Activated T-helper 2 cell treated with anti-CD3 and anti-CD28 coated beads, Interferon-gamma antibody, Interleukin-2, Interleukin-4, amounts not matched to agents 10 μg/mL and 5 μg/mL and 100 μg/mL, durations not matched to agents 14 hours and 24 hours and 36 hours (primary cell): ENCODE measurements at regions not wholly inside any gene's neighbourhood (a gene's known extent, or its start where the extent isn't known, plus 50 kb on each side); places are given as distances from the start of the nearest gene placed in this dataset.

Source experiments
- DNase-seq: peaks from one replicate; pipeline ENCODE4 v3.0.0; 2021; ENCODE audit warnings: low spot score
- H3K27ac Mint-ChIP-seq: one replicate; pipeline ENCODE4 v1.8.0; 2021; ENCODE audit warnings: mixed read lengths
- H3K27me3 Mint-ChIP-seq: one replicate; pipeline ENCODE4 v1.8.0; 2021; ENCODE audit warnings: low read depth, mixed read lengths
- H3K36me3 Mint-ChIP-seq: one replicate; pipeline ENCODE4 v1.8.0; 2021; ENCODE audit warnings: low read depth, mixed read lengths
- H3K4me1 Mint-ChIP-seq: one replicate; pipeline ENCODE4 v1.8.0; 2021; ENCODE audit warnings: low read depth, mixed read lengths
- H3K4me3 Mint-ChIP-seq: one replicate; pipeline ENCODE4 v1.8.0; 2021; ENCODE audit warnings: low read depth, mild to moderate bottlenecking, moderate library complexity, mixed read lengths
- H3K9me3 Mint-ChIP-seq: one replicate; pipeline ENCODE4 v1.8.0; 2021; ENCODE audit warnings: mixed read lengths
- intact Hi-C: fragments of 100-400 bp; cut with micrococcal nuclease; formaldehyde crosslinking; loops from one replicate; pipeline ENCODE4 v1.15.1; 2023

- no peaks in the 10 kb centered on the region for H3K36me3 Mint-ChIP-seq
- peak; percentile 50 for DNase-seq
- H3K4me1 Mint-ChIP-seq = peaks cover 53% of the 10 kb centered on the region
- H3K4me3 Mint-ChIP-seq = peak overlapping the region; percentile 81
- H3K9me3 Mint-ChIP-seq = no peaks in the 10 kb centered on the region
- peak overlapping the region; percentile 86 for H3K27ac Mint-ChIP-seq
- no peaks in the 10 kb centered on the region for H3K27me3 Mint-ChIP-seq
- intact Hi-C loops = no loop called here
Measured at GRCh38 chr6:26304797-26305640, 60.0 kb upstream of the BTN3A2 start.

DNA sequence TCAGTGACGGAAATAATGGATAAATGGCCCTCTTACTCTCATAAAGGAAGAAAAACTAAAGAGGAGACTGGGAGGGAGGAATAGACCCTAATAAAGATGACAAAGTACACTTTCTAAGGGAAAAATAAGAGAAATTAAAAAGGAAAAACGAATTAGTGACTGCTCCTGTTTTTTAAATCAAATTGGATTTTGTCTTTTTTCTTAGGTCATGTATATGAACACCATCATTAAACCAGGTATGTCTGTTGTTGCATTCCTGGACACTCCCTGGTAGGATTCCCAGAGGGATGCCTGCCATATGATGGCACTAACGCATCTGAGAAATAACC is 59.4 kb upstream of the BTN3A2 start:
- Mint-ChIP-seq H3K9me3 (no peaks in the 10 kb centered on the region), H3K4me3 (peak overlapping the region; percentile 81), H3K4me1 (peaks cover 57% of the 10 kb centered on the region), H3K27ac (peak overlapping the region; percentile 86), H3K36me3 (no peaks in the 10 kb centered on the region), H3K27me3 (no peaks in the 10 kb centered on the region)
- intact Hi-C loops = no loop called here
- no peak for DNase-seq

- no peak overlapping the region for H3K4me3 Mint-ChIP-seq
- H3K9me3 Mint-ChIP-seq = no peaks in the 10 kb centered on the region
- intact Hi-C loops = no loop called here
- H3K27ac Mint-ChIP-seq = no peak overlapping the region
- no peak for DNase-seq
- H3K36me3 Mint-ChIP-seq = no peaks in the 10 kb centered on the region
- H3K27me3 Mint-ChIP-seq = no peaks in the 10 kb centered on the region
- H3K4me1 Mint-ChIP-seq = peaks cover 59% of the 10 kb centered on the region
Measured at GRCh38 chr6:26306232-26306631, 58.8 kb upstream of the BTN3A2 start.

GRCh38 chr6:26307850-26308249 is 57.1 kb upstream of the BTN3A2 start:
- Mint-ChIP-seq H3K4me3 (no peak overlapping the region), H3K27ac (no peak overlapping the region), H3K36me3 (no peaks in the 10 kb centered on the region), H3K4me1 (peaks cover 70% of the 10 kb centered on the region), H3K27me3 (no peaks in the 10 kb centered on the region), H3K9me3 (no peaks in the 10 kb centered on the region)
- intact Hi-C loops = no loop called here
- DNase-seq = no peak

GRCh38 chr6:26309731-26310142 is 55.3 kb upstream of the BTN3A2 start:
- Mint-ChIP-seq H3K4me3 (no peak overlapping the region), H3K27me3 (no peaks in the 10 kb centered on the region), H3K27ac (peak overlapping the region; percentile 71), H3K4me1 (peaks cover 65% of the 10 kb centered on the region), H3K9me3 (no peaks in the 10 kb centered on the region), H3K36me3 (no peaks in the 10 kb centered on the region)
- intact Hi-C loops = loop anchor here (5.0 kb wide), 2 partner anchors 37 to 87 kb away; a partner anchor contains a TSS
- no peak for DNase-seq

- Mint-ChIP-seq H3K36me3 (no peaks in the 10 kb centered on the region), H3K4me3 (no peak overlapping the region), H3K4me1 (peaks cover 58% of the 10 kb centered on the region), H3K27ac (peak overlapping the region; percentile 54), H3K9me3 (no peaks in the 10 kb centered on the region), H3K27me3 (no peaks in the 10 kb centered on the region)
- DNase-seq = no peak
- intact Hi-C loops = loop anchor here (1.0 to 5.0 kb wide), 3 partner anchors 26 to 89 kb away; a partner anchor contains a TSS
Measured at GRCh38 chr6:26311012-26311384, 54.0 kb upstream of the BTN3A2 start.

DNA sequence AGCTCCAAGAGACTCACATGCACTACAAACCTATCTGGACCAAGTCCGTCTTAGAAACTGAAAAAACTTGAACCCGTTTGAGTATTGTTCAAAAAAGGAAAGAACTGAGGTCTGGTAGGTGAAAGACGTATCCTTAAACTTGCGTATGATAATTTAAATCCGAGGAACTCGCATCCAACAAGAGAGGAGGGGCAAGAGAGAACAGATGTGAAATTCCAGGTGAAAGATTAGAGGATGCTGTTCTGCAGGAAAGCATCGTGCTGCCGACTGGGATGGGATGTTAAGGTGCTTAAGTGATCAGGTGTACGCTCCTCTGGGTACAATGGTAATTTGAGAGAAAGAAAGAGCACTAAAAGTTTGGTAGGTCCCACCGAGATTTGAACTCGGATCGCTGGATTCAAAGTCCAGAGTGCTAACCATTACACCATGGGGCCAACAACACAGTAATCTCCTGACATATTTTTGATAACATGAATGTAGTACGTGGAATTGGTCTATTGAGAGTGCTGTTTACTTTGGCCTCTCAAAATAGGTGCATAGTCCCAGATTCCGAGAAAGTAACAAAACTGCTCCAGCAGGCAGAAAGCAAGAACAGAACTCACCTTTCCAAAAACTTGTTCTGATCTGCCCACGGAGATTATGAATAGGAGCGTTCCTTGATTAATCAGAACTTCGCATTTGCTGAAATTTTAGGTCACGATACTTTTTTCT is 53.5 kb upstream of the BTN3A2 start:
- intact Hi-C loops = loop anchor here (1.0 to 5.0 kb wide), 4 partner anchors 26 to 243 kb away; a partner anchor contains a TSS
- H3K36me3 Mint-ChIP-seq = no peaks in the 10 kb centered on the region
- H3K27ac Mint-ChIP-seq = peak overlapping the region; percentile 82
- peaks cover 58% of the 10 kb centered on the region for H3K4me1 Mint-ChIP-seq
- H3K9me3 Mint-ChIP-seq = no peaks in the 10 kb centered on the region
- H3K27me3 Mint-ChIP-seq = no peaks in the 10 kb centered on the region
- DNase-seq = peak; percentile 38
- peak overlapping the region; percentile 85 for H3K4me3 Mint-ChIP-seq

DNA sequence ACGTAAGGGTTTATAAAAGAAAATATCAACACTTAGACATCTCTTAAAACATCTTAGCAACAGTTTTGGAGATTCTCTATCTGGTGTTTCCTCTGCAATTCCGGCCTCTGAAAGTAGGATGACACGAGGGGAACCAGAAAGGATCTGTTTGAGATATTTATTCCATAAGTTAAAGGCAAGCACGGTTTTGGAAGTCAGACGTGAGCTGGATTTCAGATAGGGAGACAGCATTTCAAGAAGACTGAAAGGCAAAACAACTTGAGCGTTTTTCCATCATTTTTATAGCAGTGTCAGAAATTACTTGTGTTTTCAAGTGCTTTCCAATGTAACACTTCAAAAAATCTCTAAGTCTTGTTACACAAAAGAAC is 52.9 kb upstream of the BTN3A2 start:
- H3K27me3 Mint-ChIP-seq = no peaks in the 10 kb centered on the region
- H3K27ac Mint-ChIP-seq = peak overlapping the region; percentile 82
- no peaks in the 10 kb centered on the region for H3K36me3 Mint-ChIP-seq
- intact Hi-C loops = loop anchor here (2.0 to 5.0 kb wide), 3 partner anchors 40 to 243 kb away; a partner anchor contains a TSS
- H3K4me3 Mint-ChIP-seq = peak overlapping the region; percentile 85
- no peak for DNase-seq
- no peaks in the 10 kb centered on the region for H3K9me3 Mint-ChIP-seq
- peaks cover 55% of the 10 kb centered on the region for H3K4me1 Mint-ChIP-seq

- Mint-ChIP-seq H3K27ac (peak overlapping the region; percentile 82), H3K27me3 (no peaks in the 10 kb centered on the region), H3K4me1 (peaks cover 50% of the 10 kb centered on the region), H3K4me3 (peak overlapping the region; percentile 85), H3K9me3 (no peaks in the 10 kb centered on the region), H3K36me3 (no peaks in the 10 kb centered on the region)
- intact Hi-C loops = loop anchor here (1.0 to 5.0 kb wide), 5 partner anchors 10 to 242 kb away; a partner anchor contains a TSS
- peak; percentile 79 for DNase-seq
Measured at GRCh38 chr6:26312501-26313397, 52.2 kb upstream of the BTN3A2 start.
